HCT116 (cell line): ENCODE measurements at regions not wholly inside any gene's neighbourhood (a gene's known extent, or its start where the extent isn't known, plus 50 kb on each side); places are given as distances from the start of the nearest gene placed in this dataset.

Source experiments
- ATAC-seq: fragments of 200-7000 bp; cut with Tn5 transposase; 2 replicates; pipeline ENCODE4 v1.9.1; 2020; ENCODE audit warnings: mild to moderate bottlenecking, moderate library complexity
- BruUV-seq: library from RNA; stranded (reverse); fragments of 400-500 nt; replicated peaks from 2 replicates; lab custom pipeline; 2021; lab: Mats Ljungman, UMichigan
- CTCF ChIA-PET: fragments of 300-600 bp; sonication (Branson Sonifier 250); formaldehyde crosslinking; loops from one replicate; lab custom pipeline; 2021; ENCODE audit warnings: antibody characterized with exemption; lab: Charles Lee
- POLR2A ChIA-PET: fragments of 300-600, 350-600 bp; sonication (Branson Sonifier 250); formaldehyde crosslinking; loops from one replicate; lab custom pipeline; 2021; ENCODE audit warnings: antibody characterized with exemption; lab: Charles Lee
- RAD21 ChIA-PET, 2 experiments: fragments of 300-600 bp; sonication (Branson Sonifier 250); formaldehyde crosslinking; loops; one replicate each; lab custom pipeline; 2023; ENCODE audit warnings: low total read pairs in 2 of 2; ENCODE audit not compliant: uncharacterized antibody in 2 of 2, unreplicated experiment in 2 of 2, low non-redundant PET in 1 of 2; lab: Charles Lee
- DNase-seq: peaks from one replicate; pipeline ENCODE4 v3.0.0-alpha.2; 2010; ENCODE audit warnings: low read depth, low spot score
- H2AFZ ChIP-seq: fragments of 200-600 bp; shearing (Covaris generic), sonication (generic); 2 replicates; pipeline ENCODE4 v1.6.1; 2017; ENCODE audit warnings: low read depth, mixed run types, mixed read lengths, antibody characterized with exemption, low read length; ENCODE audit not compliant: poor library complexity, severe bottlenecking
- H3K27ac ChIP-seq: 2 replicates; pipeline ENCODE4 v1.5.1; 2012; ENCODE audit warnings: low read depth, low read length
- H3K27me3 ChIP-seq: fragments of 200-600 bp; sonication (generic); 2 replicates; pipeline ENCODE4 v1.6.1; 2016; ENCODE audit warnings: mixed run types, low read length, mixed read lengths; ENCODE audit not compliant: insufficient read depth
- H3K36me3 ChIP-seq, 2 experiments: fragments of 200-500 bp in 1 of 2; fragments of 200-600 bp in 1 of 2; sonication (Bioruptor generic) in 1 of 2; sonication (generic) in 1 of 2; 2 replicates each; pipeline versions ENCODE4 v1.5.1 to v1.6.1; 2014 to 2016; ENCODE audit warnings: low read length in 2 of 2, inconsistent platforms in 1 of 2, mixed read lengths in 1 of 2, mixed run types in 1 of 2; ENCODE audit not compliant: insufficient read depth in 2 of 2, control insufficient read depth in 1 of 2
- H3K4me1 ChIP-seq, 2 experiments: fragments of 200-600 bp in 1 of 2; sonication (generic) in 1 of 2; 2 replicates each; pipeline versions ENCODE4 v1.5.1 to v1.6.1; 2012 to 2017; ENCODE audit warnings: low read length in 2 of 2, inconsistent platforms in 1 of 2, mild to moderate bottlenecking in 1 of 2, mixed read lengths in 1 of 2, mixed run types in 1 of 2, moderate library complexity in 1 of 2; ENCODE audit not compliant: insufficient read depth in 2 of 2, control insufficient read depth in 1 of 2
- H3K4me2 ChIP-seq: fragments of 200-600 bp; sonication (generic); 2 replicates; pipeline ENCODE4 v1.6.1; 2017; ENCODE audit warnings: mixed run types, low read length, mixed read lengths
- H3K4me3 ChIP-seq, 2 experiments: fragments of 200-600 bp in 1 of 2; sonication (generic) in 1 of 2; replicated peaks in 1 of 2; 2 replicates each; pipeline ENCODE4 v1.5.1; 2011 to 2016; ENCODE audit warnings: low read length in 2 of 2, control low read depth in 1 of 2, low read depth in 1 of 2, mild to moderate bottlenecking in 1 of 2, mixed read lengths in 1 of 2, mixed run types in 1 of 2
- H3K79me2 ChIP-seq: fragments of 200-600 bp; sonication (generic); 2 replicates; pipeline ENCODE4 v1.6.1; 2017; ENCODE audit warnings: mild to moderate bottlenecking, mixed run types, low read length, moderate library complexity, mixed read lengths; ENCODE audit not compliant: insufficient read depth
- H3K9ac ChIP-seq: fragments of 200-600 bp; sonication (generic); 2 replicates; pipeline ENCODE4 v1.6.1; 2016; ENCODE audit warnings: low read length, mixed read lengths
- H3K9me2 ChIP-seq: fragments of 200-600 bp; sonication (generic), shearing (Covaris generic); 2 replicates; pipeline ENCODE4 v1.6.1; 2017; ENCODE audit warnings: mixed run types, mild to moderate bottlenecking, moderate library complexity; ENCODE audit not compliant: insufficient read depth
- H3K9me3 ChIP-seq, 2 experiments: fragments of 200-500 bp in 1 of 2; fragments of 200-600 bp in 1 of 2; sonication (Bioruptor generic) in 1 of 2; sonication (generic) in 1 of 2; 2 replicates each; pipeline ENCODE4 v1.6.1; 2014 to 2017; ENCODE audit warnings: low read length in 2 of 2, mixed read lengths in 2 of 2, inconsistent platforms in 1 of 2, low read depth in 1 of 2, mild to moderate bottlenecking in 1 of 2, mixed run types in 1 of 2, moderate library complexity in 1 of 2; ENCODE audit not compliant: control insufficient read depth in 1 of 2, insufficient read depth in 1 of 2
- H4K20me1 ChIP-seq: fragments of 200-600 bp; sonication (generic), shearing (Covaris generic); 2 replicates; pipeline ENCODE4 v1.6.1; 2017; ENCODE audit warnings: mixed run types, mild to moderate bottlenecking, moderate library complexity; ENCODE audit not compliant: insufficient read depth
- CBX3 ChIP-seq: IDR thresholded peaks from 2 replicates; pipeline ENCODE4 v1.6.1; 2012; ENCODE audit warnings: low read depth
- EGR1 ChIP-seq: IDR thresholded peaks from 2 replicates; pipeline ENCODE4 v1.6.1; 2012; ENCODE audit warnings: low read depth
- ELF1 ChIP-seq: IDR thresholded peaks from 2 replicates; pipeline ENCODE4 v1.6.1; 2012; ENCODE audit warnings: low read depth, borderline replicate concordance
- EZH2phosphoT487 ChIP-seq: fragments of 200-600 bp; IDR thresholded peaks from 2 replicates; pipeline ENCODE4 v1.6.1; 2018; ENCODE audit warnings: antibody characterized with exemption, borderline replicate concordance
- POLR2A ChIP-seq: IDR thresholded peaks from 2 replicates; pipeline ENCODE4 v1.7.0; 2011; ENCODE audit warnings: borderline replicate concordance; ENCODE audit not compliant: insufficient read depth, insufficient read length; ENCODE audit errors: extremely low read depth
- POLR2AphosphoS5 ChIP-seq: IDR thresholded peaks from 2 replicates; pipeline ENCODE4 v1.6.1; 2011; ENCODE audit warnings: mild to moderate bottlenecking, low read depth, low read length, moderate library complexity
- RAD21 ChIP-seq: IDR thresholded peaks from 2 replicates; pipeline ENCODE4 v1.6.1; 2012; ENCODE audit warnings: low read depth, mild to moderate bottlenecking
- SIN3A ChIP-seq: IDR thresholded peaks from 2 replicates; pipeline ENCODE4 v1.6.1; 2012; ENCODE audit warnings: low read depth
- SP1 ChIP-seq: IDR thresholded peaks from 2 replicates; pipeline ENCODE4 v1.6.1; 2012; ENCODE audit warnings: low read depth
- SRF ChIP-seq: IDR thresholded peaks from 2 replicates; pipeline ENCODE4 v1.6.1; 2012; ENCODE audit warnings: low read depth
- TCF7L2 ChIP-seq: IDR thresholded peaks from 2 replicates; pipeline ENCODE4 v1.7.0; 2011; ENCODE audit warnings: borderline replicate concordance, inconsistent platforms; ENCODE audit not compliant: insufficient read depth, insufficient read length; ENCODE audit errors: extremely low read depth
- ZFX ChIP-seq: fragments of 450-650 bp; IDR thresholded peaks from 2 replicates; pipeline ENCODE4 v1.6.1; 2017
- ZNF274 ChIP-seq: fragments of 200-500 bp; sonication (Bioruptor generic); IDR thresholded peaks from 2 replicates; pipeline ENCODE4 v1.6.1; 2014; ENCODE audit warnings: mild to moderate bottlenecking, low read depth, low read length, inconsistent platforms
- intact Hi-C: fragments of 100-400 bp; cut with micrococcal nuclease; formaldehyde crosslinking; loops from 2 replicates; pipeline ENCODE4 v1.10.0; 2022
- TF ChIP-seq, protein P1 (sequence below), 3 experiments: fragments of 200-600 bp in 1 of 3; sonication (generic) in 1 of 3; IDR thresholded peaks in 2 of 3; conservative IDR thresholded peaks in 1 of 3; 2 replicates each; pipeline ENCODE4 v1.5.1; 2012 to 2017; ENCODE audit warnings: low read depth in 2 of 3, low read length in 2 of 3, antibody characterized with exemption in 1 of 3, borderline replicate concordance in 1 of 3, control low read depth in 1 of 3, mild to moderate bottlenecking in 1 of 3, mixed read lengths in 1 of 3, mixed run types in 1 of 3, moderate library complexity in 1 of 3; ENCODE audit not compliant: insufficient read depth in 1 of 3
- TF ChIP-seq, protein P2 (sequence below): IDR thresholded peaks from 2 replicates; pipeline ENCODE4 v1.6.1; 2012
- TF ChIP-seq, protein P3 (sequence below): IDR thresholded peaks from 2 replicates; pipeline ENCODE4 v1.6.1; 2012

DNA sequence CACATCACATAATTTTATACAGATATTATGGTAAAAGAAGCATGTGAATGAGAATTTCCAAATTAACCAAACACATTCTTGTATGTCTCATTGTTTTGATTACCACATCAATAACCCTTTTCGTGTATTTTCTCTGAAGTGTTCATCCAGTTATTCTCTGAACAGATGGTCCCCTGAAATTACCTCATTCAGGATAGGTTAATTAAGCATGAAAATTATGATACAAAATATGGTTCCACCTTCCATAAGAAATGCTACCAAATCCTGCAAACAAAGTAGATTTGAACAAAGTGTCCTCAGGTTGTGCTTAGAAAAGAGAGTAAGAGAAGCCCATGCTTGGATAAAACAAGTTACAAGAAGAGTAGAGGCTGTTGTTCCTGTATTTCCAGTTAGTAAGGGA, 83.1 kb upstream of the LMNB1 start:
- ChIA-PET POLR2A (no interaction called here), RAD21 (no interaction called here), CTCF (no interaction called here)
- Histone ChIP-seq H3K4me2 (no peak overlapping the region), H3K27ac (no peak overlapping the region), H3K4me3 (no peak overlapping the region), H3K36me3 (no peaks in the 10 kb centered on the region)
- TF ChIP-seq SIN3A (no peak), EZH2phosphoT487 (no peak), ZFX (no peak), POLR2AphosphoS5 (no peak), TCF7L2 (no peak), SP1 (no peak)
- TF ChIP-seq, protein P1, sequence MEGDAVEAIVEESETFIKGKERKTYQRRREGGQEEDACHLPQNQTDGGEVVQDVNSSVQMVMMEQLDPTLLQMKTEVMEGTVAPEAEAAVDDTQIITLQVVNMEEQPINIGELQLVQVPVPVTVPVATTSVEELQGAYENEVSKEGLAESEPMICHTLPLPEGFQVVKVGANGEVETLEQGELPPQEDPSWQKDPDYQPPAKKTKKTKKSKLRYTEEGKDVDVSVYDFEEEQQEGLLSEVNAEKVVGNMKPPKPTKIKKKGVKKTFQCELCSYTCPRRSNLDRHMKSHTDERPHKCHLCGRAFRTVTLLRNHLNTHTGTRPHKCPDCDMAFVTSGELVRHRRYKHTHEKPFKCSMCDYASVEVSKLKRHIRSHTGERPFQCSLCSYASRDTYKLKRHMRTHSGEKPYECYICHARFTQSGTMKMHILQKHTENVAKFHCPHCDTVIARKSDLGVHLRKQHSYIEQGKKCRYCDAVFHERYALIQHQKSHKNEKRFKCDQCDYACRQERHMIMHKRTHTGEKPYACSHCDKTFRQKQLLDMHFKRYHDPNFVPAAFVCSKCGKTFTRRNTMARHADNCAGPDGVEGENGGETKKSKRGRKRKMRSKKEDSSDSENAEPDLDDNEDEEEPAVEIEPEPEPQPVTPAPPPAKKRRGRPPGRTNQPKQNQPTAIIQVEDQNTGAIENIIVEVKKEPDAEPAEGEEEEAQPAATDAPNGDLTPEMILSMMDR (IDR thresholded peaks at IDR 0.05 in 2 of 3, conservative IDR thresholded peaks at IDR 0.05 in 1 of 3; ENCODE audit: borderline replicate concordance in 1 of 3, insufficient read depth in 1 of 3, low read depth in 2 of 3, low read length in 2 of 3) = no peak
- TF ChIP-seq, protein P2, sequence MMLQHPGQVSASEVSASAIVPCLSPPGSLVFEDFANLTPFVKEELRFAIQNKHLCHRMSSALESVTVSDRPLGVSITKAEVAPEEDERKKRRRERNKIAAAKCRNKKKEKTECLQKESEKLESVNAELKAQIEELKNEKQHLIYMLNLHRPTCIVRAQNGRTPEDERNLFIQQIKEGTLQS = no peak
- TF ChIP-seq, all 23 proteins: peak for 0
- Histone ChIP-seq H3K9ac (no peak overlapping the region), H3K9me2 (no peaks in the 10 kb centered on the region), H2AFZ (no peak overlapping the region), H3K9me3 (no peaks in the 10 kb centered on the region), H4K20me1 (no peaks in the 10 kb centered on the region), H3K27me3 (no peaks in the 10 kb centered on the region), H3K4me1 (no peaks in the 10 kb centered on the region), H3K79me2 (no peaks in the 10 kb centered on the region)
- ATAC-seq = no peak
- BruUV-seq = no TSS peak
- no peak for DNase-seq
- intact Hi-C loops = no loop called here

DNA sequence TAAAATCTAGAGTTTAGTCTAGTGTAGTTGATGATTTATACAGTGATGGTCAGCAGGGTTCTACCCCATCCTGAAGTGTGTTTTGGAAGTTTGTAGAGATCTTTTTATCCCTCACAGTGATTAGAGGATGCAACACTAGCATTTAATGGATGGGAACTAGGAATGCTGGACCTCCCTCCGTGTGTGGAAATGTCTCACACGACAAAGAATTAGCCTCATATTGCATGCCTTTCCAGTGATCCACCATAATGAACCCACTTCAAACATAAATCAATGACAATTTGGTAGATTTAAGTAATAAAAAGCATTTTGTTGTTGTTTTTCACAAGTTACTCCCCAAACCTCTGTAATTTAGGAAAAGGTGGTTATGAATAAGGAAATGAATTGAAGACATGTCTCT, 82.5 kb upstream of the LMNB1 start:
- ChIA-PET POLR2A (no interaction called here), RAD21 (no interaction called here), CTCF (no interaction called here)
- H3K9me3 ChIP-seq = no peaks in the 10 kb centered on the region
- no TSS peak for BruUV-seq
- no peak overlapping the region for H3K4me2 ChIP-seq
- H3K27ac ChIP-seq = no peak overlapping the region
- H3K79me2 ChIP-seq = no peaks in the 10 kb centered on the region
- no peak overlapping the region for H2AFZ ChIP-seq
- no peaks in the 10 kb centered on the region for H4K20me1 ChIP-seq
- TF ChIP-seq ZFX (no peak), SRF (no peak), SP1 (no peak), EGR1 (no peak), SIN3A (no peak), POLR2AphosphoS5 (no peak), POLR2A (no peak), ZNF274 (no peak), ELF1 (no peak), CBX3 (no peak), RAD21 (no peak)
- TF ChIP-seq, protein P3, sequence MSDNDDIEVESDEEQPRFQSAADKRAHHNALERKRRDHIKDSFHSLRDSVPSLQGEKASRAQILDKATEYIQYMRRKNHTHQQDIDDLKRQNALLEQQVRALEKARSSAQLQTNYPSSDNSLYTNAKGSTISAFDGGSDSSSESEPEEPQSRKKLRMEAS = no peak
- TF ChIP-seq, all 23 proteins: peak for 0
- Histone ChIP-seq H3K9ac (no peak overlapping the region), H3K36me3 (no peaks in the 10 kb centered on the region), H3K4me3 (no peak overlapping the region), H3K4me1 (no peaks in the 10 kb centered on the region), H3K27me3 (no peaks in the 10 kb centered on the region), H3K9me2 (no peaks in the 10 kb centered on the region)
- intact Hi-C loops = no loop called here
- ATAC-seq (no peak), DNase-seq (no peak)
